Muscle layer of duodenum (tissue), 2 donors: ENCODE measurements at regions not wholly inside any gene's neighbourhood (a gene's known extent, or its start where the extent isn't known, plus 50 kb on each side); places are given as distances from the start of the nearest gene placed in this dataset.
"Not testable (repeated sequence)": the region's sequence is repeated elsewhere in the genome, so short reads cannot be mapped to it uniquely, and the experiment has no call there.

Experiments
- H3K27ac ChIP-seq: one replicate; pipeline ENCODE4 v1.7.0; 2013; ENCODE audit warnings: mild to moderate bottlenecking, low read length
- H3K27me3 ChIP-seq: one replicate; pipeline ENCODE4 v1.7.0; 2013; ENCODE audit warnings: low read depth, mild to moderate bottlenecking, control low read depth, low read length
- H3K36me3 ChIP-seq, 2 donors: one replicate each; pipeline ENCODE4 v1.7.0; 2013; ENCODE audit warnings: low read length in 2 of 2, control low read depth in 1 of 2, mild to moderate bottlenecking in 1 of 2; ENCODE audit not compliant: insufficient read depth in 2 of 2, control insufficient read depth in 1 of 2
- H3K4me1 ChIP-seq, 2 donors: one replicate each; pipeline ENCODE4 v1.7.0; 2013; ENCODE audit warnings: low read length in 2 of 2, mild to moderate bottlenecking in 2 of 2, control low read depth in 1 of 2, moderate library complexity in 1 of 2; ENCODE audit not compliant: insufficient read depth in 2 of 2, control insufficient read depth in 1 of 2
- H3K4me3 ChIP-seq, 2 donors: one replicate each; pipeline ENCODE4 v1.7.0; 2013; ENCODE audit warnings: low read length in 2 of 2, low read depth in 1 of 2, mild to moderate bottlenecking in 1 of 2
- H3K9me3 ChIP-seq, 2 donors: one replicate each; pipeline ENCODE4 v1.7.0; 2013; ENCODE audit warnings: low read length in 2 of 2, control low read depth in 1 of 2, mild to moderate bottlenecking in 1 of 2; ENCODE audit not compliant: control insufficient read depth in 1 of 2
- donor health status: healthy.

DNA sequence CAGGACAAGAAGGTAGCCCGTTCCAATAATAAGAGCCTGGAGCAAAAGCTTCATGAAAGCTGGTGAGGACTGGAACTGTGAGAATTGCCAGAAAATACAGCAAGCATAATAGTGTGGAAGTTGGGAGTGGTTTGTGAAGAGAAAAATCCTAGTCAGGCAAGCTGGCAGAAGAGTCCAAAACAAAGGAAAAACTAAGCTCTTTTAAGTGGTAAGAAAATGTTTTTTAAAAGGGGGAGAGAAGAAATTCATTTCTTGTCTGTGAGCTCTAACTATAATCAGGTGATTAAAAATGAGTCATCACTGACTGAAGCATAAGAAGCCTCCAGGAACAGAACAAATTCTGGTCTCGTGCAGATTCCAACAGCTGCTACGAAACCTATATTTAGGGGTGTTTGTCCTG, 102.6 kb downstream of the CAAP1 start:
- Histone ChIP-seq H3K9me3 (peaks cover 0 to 5% of the 10 kb centered on the region in 2 donors), H3K27ac (no peak overlapping the region), H3K4me1 (no peaks in the 10 kb centered on the region), H3K27me3 (no peaks in the 10 kb centered on the region), H3K4me3 (no peak overlapping the region), H3K36me3 (no peaks in the 10 kb centered on the region)

DNA sequence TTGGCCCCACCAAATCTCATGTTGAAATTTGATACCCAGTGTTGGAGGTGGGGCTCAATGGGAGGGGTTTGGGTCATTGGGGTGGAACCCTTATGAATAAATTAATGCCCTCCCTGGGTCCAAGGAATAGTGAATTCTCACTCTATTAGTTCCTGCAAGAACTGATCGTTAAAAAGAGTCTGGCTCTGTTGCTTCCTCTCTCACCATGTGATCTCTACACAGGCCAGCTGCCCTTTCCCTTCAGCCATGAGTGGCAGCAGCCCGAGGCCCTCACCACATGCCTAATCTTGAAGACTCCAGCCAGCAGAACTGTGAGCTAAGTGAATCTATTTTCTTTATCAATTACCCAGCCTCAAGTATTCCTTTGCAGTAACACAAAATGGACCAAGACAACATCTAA, 106.0 kb downstream of the CAAP1 start:
- H3K9me3 ChIP-seq = no peaks in the 10 kb centered on the region
- H3K36me3 ChIP-seq = no peaks in the 10 kb centered on the region
- H3K27ac ChIP-seq = no peak overlapping the region
- no peaks in the 10 kb centered on the region for H3K4me1 ChIP-seq
- H3K27me3 ChIP-seq = no peaks in the 10 kb centered on the region
- H3K4me3 ChIP-seq = no peak overlapping the region

DNA sequence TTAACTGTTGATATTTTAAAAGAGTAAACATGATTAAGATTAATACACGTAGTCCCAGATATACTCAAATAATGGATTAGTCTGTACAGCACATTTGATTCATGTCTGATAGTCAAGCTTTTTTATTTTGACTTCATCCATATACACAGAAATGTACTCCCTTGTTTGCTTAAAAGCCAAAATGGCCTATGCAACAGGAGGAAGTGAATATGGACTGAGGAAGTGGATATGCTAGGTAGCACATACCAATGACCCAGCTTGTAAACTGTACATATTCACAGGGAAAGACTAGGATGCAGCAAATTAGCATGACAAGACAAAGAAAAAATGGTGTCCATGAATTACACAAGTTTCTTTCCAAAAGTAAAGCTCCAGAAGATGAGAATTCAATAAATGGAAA, 109.7 kb downstream of the CAAP1 start:
- no peaks in the 10 kb centered on the region for H3K4me1 ChIP-seq
- no peaks in the 10 kb centered on the region for H3K36me3 ChIP-seq
- H3K27ac ChIP-seq = no peak overlapping the region
- no peak overlapping the region for H3K4me3 ChIP-seq
- H3K9me3 ChIP-seq = no peaks in the 10 kb centered on the region
- H3K27me3 ChIP-seq = no peaks in the 10 kb centered on the region

GRCh38 chr9:26781906-26782305, 110.7 kb downstream of the CAAP1 start:
- H3K27ac ChIP-seq = no peak overlapping the region

GRCh38 chr9:26780307-26780706, 112.3 kb downstream of the CAAP1 start:
- not testable (repeated sequence) for H3K36me3 ChIP-seq, H3K9me3 ChIP-seq, H3K27me3 ChIP-seq, H3K4me3 ChIP-seq, H3K27ac ChIP-seq, H3K4me1 ChIP-seq

More at GRCh38 chr9:26781906-26782305, 110.7 kb downstream of the CAAP1 start:
- Histone ChIP-seq H3K36me3 (no peaks in the 10 kb centered on the region), H3K9me3 (no peaks in the 10 kb centered on the region), H3K4me3 (no peak overlapping the region), H3K4me1 (no peaks in the 10 kb centered on the region), H3K27me3 (no peaks in the 10 kb centered on the region)

GRCh38 chr9:26779062-26779461, 113.5 kb downstream of the CAAP1 start:
- Histone ChIP-seq H3K36me3 (no peaks in the 10 kb centered on the region), H3K27ac (no peak overlapping the region), H3K27me3 (no peaks in the 10 kb centered on the region), H3K4me3 (no peak overlapping the region), H3K9me3 (no peaks in the 10 kb centered on the region), H3K4me1 (no peaks in the 10 kb centered on the region)

- no peaks in the 10 kb centered on the region for H3K36me3 ChIP-seq
- no peak overlapping the region for H3K4me3 ChIP-seq
- no peaks in the 10 kb centered on the region for H3K27me3 ChIP-seq
- H3K4me1 ChIP-seq = no peaks in the 10 kb centered on the region
- H3K27ac ChIP-seq = no peak overlapping the region
- no peaks in the 10 kb centered on the region for H3K9me3 ChIP-seq
Measured at GRCh38 chr9:26775391-26775790, 117.2 kb downstream of the CAAP1 start.

DNA sequence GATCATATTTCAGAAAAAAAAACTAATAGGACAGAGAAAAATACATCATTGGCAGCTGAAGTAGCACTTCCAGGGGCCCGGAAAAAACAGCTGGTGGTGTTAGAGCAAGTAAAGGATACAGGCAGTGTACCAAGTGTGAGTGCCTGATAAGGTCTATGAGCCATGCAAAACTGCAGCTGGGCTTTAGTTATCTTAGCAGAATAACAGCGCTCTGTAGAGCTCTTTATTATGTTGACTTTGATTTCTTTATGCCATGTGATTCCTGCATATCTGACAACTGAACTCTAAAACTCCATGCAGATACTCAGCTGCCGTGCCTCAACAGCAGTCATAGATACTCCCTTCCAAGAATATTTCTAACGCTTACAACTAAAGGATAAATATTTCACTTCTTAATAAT, 119.5 kb downstream of the CAAP1 start:
- H3K4me1 ChIP-seq = no peaks in the 10 kb centered on the region
- no peaks in the 10 kb centered on the region for H3K9me3 ChIP-seq
- H3K36me3 ChIP-seq = no peaks in the 10 kb centered on the region
- no peaks in the 10 kb centered on the region for H3K27me3 ChIP-seq
- H3K27ac ChIP-seq = no peak overlapping the region
- no peak overlapping the region for H3K4me3 ChIP-seq

DNA sequence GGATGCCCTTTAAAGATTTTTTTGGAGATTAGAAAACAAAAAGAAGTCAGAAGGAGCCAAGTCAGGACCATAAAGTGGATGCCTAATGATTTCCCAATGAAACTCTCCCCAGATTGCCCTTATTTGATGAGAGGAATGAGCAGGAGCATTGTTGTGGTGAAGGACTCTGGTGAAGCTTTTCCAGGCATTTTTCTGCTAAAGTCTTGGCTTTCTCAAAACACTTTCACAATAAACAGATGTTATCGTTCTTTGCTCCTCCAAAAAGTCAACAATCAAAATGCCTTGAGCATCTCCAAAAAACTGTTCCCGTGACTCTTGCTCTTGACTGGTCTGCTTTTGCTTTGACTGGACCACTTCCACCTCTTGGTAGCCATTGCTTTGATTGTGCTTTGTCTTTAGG, 121.8 kb downstream of the CAAP1 start:
- Histone ChIP-seq H3K4me3 (no peak overlapping the region), H3K4me1 (no peaks in the 10 kb centered on the region), H3K9me3 (no peaks in the 10 kb centered on the region), H3K27me3 (no peaks in the 10 kb centered on the region), H3K36me3 (no peaks in the 10 kb centered on the region), H3K27ac (no peak overlapping the region)

DNA sequence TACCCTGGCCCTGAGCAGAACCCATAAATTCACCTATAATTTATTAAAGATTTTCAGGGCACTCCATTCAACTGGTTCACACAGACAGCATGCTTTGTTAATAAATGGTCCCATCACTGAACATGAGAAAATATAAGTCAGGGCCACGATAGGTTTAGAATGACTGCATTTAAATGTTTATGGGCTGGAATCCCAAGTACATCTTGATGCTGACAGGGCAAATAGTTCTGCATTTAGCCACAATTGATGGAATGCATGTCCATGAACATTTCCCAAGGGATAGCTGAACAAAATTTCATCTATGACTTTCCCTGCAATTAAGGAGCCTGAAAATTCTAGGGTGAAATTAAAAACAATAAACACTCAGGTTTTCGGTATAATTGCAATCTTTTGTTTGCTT, 124.5 kb downstream of the CAAP1 start:
- H3K27me3 ChIP-seq = no peaks in the 10 kb centered on the region
- no peaks in the 10 kb centered on the region for H3K4me1 ChIP-seq
- no peak overlapping the region for H3K4me3 ChIP-seq

GRCh38 chr9:26760675-26761074, 131.9 kb downstream of the CAAP1 start:
- H3K4me1 ChIP-seq = no peaks in the 10 kb centered on the region
- no peak overlapping the region for H3K4me3 ChIP-seq
- H3K27me3 ChIP-seq = no peaks in the 10 kb centered on the region
- H3K27ac ChIP-seq = no peak overlapping the region
- no peaks in the 10 kb centered on the region for H3K9me3 ChIP-seq
- no peaks in the 10 kb centered on the region for H3K36me3 ChIP-seq

More for the DNA sequence above, 124.5 kb downstream of the CAAP1 start:
- Histone ChIP-seq H3K9me3 (no peaks in the 10 kb centered on the region), H3K27ac (no peak overlapping the region), H3K36me3 (no peaks in the 10 kb centered on the region)

DNA sequence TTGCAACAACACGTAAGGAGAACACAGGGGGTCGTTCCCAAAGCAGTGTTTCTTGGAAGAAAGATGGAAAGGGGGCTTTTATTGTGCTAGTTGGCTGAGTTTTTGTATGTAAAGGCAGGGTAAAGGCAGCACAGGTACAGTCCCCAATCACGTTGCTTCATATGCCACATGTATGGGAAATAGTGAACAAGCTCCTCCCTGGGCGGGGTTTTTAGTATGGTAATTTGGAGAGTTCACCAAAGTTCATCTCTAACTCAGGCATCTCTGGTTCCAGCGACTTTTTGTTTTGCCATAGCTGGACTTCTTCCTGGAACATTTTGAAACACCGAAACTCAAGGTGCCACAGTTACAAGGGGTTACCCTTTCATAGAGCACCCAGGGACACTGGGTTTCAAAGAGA, 133.9 kb downstream of the CAAP1 start:
- no peak overlapping the region for H3K27ac ChIP-seq
- no peaks in the 10 kb centered on the region for H3K9me3 ChIP-seq
- no peaks in the 10 kb centered on the region for H3K27me3 ChIP-seq
- H3K36me3 ChIP-seq = no peaks in the 10 kb centered on the region
- H3K4me1 ChIP-seq = no peaks in the 10 kb centered on the region
- H3K4me3 ChIP-seq = no peak overlapping the region
